ENCODE measurements at regions not wholly inside any gene's neighbourhood (a gene's known extent, or its start where the extent isn't known, plus 50 kb on each side); places are given as distances from the start of the nearest gene placed in this dataset.
"Not testable (repeated sequence)": the region's sequence is repeated elsewhere in the genome, so short reads cannot be mapped to it uniquely, and the experiment has no call there.

DNA sequence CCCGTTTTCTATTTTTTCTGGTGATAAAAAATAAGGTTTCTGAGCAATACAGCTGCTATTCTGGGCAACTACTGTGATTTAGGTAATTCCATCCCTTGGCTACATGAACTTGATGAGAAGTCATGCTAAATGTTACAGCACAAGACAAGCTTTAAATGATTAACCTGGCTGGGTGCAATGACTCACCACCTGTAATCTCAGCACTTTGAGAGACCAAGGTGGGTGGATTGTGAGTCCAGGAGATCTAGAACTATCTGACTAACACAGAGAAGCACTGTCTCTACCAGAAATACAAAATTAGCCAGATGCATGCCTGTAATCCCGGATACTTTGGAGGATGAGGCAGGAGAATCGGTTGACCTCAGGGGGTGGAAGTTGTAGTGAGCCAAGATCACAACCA lies 92.8 kb downstream of the CDY2B start:
- TF ChIP-seq, protein P1, sequence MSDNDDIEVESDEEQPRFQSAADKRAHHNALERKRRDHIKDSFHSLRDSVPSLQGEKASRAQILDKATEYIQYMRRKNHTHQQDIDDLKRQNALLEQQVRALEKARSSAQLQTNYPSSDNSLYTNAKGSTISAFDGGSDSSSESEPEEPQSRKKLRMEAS (IDR thresholded peaks at IDR 0.05) = not testable (repeated sequence)
- TF ChIP-seq, protein P2, sequence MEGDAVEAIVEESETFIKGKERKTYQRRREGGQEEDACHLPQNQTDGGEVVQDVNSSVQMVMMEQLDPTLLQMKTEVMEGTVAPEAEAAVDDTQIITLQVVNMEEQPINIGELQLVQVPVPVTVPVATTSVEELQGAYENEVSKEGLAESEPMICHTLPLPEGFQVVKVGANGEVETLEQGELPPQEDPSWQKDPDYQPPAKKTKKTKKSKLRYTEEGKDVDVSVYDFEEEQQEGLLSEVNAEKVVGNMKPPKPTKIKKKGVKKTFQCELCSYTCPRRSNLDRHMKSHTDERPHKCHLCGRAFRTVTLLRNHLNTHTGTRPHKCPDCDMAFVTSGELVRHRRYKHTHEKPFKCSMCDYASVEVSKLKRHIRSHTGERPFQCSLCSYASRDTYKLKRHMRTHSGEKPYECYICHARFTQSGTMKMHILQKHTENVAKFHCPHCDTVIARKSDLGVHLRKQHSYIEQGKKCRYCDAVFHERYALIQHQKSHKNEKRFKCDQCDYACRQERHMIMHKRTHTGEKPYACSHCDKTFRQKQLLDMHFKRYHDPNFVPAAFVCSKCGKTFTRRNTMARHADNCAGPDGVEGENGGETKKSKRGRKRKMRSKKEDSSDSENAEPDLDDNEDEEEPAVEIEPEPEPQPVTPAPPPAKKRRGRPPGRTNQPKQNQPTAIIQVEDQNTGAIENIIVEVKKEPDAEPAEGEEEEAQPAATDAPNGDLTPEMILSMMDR (IDR thresholded peaks at IDR 0.05) = not testable (repeated sequence)

Data from A549 (cell line).